C4-2B (cell line): ENCODE measurements at regions not wholly inside any gene's neighbourhood (a gene's known extent, or its start where the extent isn't known, plus 50 kb on each side); places are given as distances from the start of the nearest gene placed in this dataset.

ENCODE experiments used
- ZFX ChIP-seq: fragments of 450-650 bp; IDR thresholded peaks from 2 replicates; pipeline ENCODE4 v1.6.1; 2017
- TF ChIP-seq, protein P1 (sequence below): fragments of 450-650 bp; conservative IDR thresholded peaks from 2 replicates; pipeline ENCODE4 v1.5.1; 2017; ENCODE audit warnings: mild to moderate bottlenecking

GRCh38 chr5:171668097-171668412, 117.6 kb upstream of the SMIM23 start:
- TF ChIP-seq, protein P1, sequence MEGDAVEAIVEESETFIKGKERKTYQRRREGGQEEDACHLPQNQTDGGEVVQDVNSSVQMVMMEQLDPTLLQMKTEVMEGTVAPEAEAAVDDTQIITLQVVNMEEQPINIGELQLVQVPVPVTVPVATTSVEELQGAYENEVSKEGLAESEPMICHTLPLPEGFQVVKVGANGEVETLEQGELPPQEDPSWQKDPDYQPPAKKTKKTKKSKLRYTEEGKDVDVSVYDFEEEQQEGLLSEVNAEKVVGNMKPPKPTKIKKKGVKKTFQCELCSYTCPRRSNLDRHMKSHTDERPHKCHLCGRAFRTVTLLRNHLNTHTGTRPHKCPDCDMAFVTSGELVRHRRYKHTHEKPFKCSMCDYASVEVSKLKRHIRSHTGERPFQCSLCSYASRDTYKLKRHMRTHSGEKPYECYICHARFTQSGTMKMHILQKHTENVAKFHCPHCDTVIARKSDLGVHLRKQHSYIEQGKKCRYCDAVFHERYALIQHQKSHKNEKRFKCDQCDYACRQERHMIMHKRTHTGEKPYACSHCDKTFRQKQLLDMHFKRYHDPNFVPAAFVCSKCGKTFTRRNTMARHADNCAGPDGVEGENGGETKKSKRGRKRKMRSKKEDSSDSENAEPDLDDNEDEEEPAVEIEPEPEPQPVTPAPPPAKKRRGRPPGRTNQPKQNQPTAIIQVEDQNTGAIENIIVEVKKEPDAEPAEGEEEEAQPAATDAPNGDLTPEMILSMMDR, result no peak
- no peak for TF ChIP-seq ZFX
